HG03108 (cell line): ENCODE measurements at regions not wholly inside any gene's neighbourhood (a gene's known extent, or its start where the extent isn't known, plus 50 kb on each side); places are given as distances from the start of the nearest gene placed in this dataset.

Source experiments
- ATAC-seq: cut with Tn5 transposase; IDR thresholded peaks from one replicate; pipeline ENCODE4 v1.9.1; 2021; ENCODE audit warnings: moderate library complexity; ENCODE audit not compliant: unreplicated experiment

- no peak for ATAC-seq
Measured at GRCh38 chr15:69784798-69785566, 312.7 kb downstream of the TLE3 start.

GRCh38 chr15:69786136-69786701, 311.5 kb downstream of the TLE3 start:
- no peak for ATAC-seq

- ATAC-seq = no peak
Measured at GRCh38 chr15:69787791-69788190, 309.9 kb downstream of the TLE3 start.

- ATAC-seq = no peak
Measured at GRCh38 chr15:69789648-69790393, 307.9 kb downstream of the TLE3 start.

- no peak for ATAC-seq
Measured at GRCh38 chr15:69790632-69791031, 307.1 kb downstream of the TLE3 start.

GRCh38 chr15:69792823-69793222, 304.9 kb downstream of the TLE3 start:
- ATAC-seq = no peak

- ATAC-seq = no peak
Measured at GRCh38 chr15:69793431-69793780, 304.3 kb downstream of the TLE3 start.

- no peak for ATAC-seq
Measured at GRCh38 chr15:69793781-69794451, 303.8 kb downstream of the TLE3 start.

GRCh38 chr15:69794645-69795469, 302.9 kb downstream of the TLE3 start:
- no peak for ATAC-seq

GRCh38 chr15:69795601-69796000, 302.1 kb downstream of the TLE3 start:
- ATAC-seq = no peak

- no peak for ATAC-seq
Measured at GRCh38 chr15:69797051-69797595, 300.6 kb downstream of the TLE3 start.

- ATAC-seq = no peak
Measured at GRCh38 chr15:69797615-69798014, 300.1 kb downstream of the TLE3 start.

- ATAC-seq = no peak
Measured at GRCh38 chr15:69798481-69799250, 299.1 kb downstream of the TLE3 start.

- no peak for ATAC-seq
Measured at GRCh38 chr15:69801144-69801543, 296.6 kb downstream of the TLE3 start.

- no peak for ATAC-seq
Measured at GRCh38 chr15:69802432-69802831, 295.3 kb downstream of the TLE3 start.

GRCh38 chr15:69804786-69805185, 292.9 kb downstream of the TLE3 start:
- no peak for ATAC-seq

GRCh38 chr15:69805248-69805953, 292.3 kb downstream of the TLE3 start:
- ATAC-seq = no peak

- ATAC-seq = no peak
Measured at GRCh38 chr15:69806287-69806915, 291.3 kb downstream of the TLE3 start.

GRCh38 chr15:69807721-69808120, 290.0 kb downstream of the TLE3 start:
- no peak for ATAC-seq
